Breast epithelium (tissue), 3 donors: ENCODE measurements at regions not wholly inside any gene's neighbourhood (a gene's known extent, or its start where the extent isn't known, plus 50 kb on each side); places are given as distances from the start of the nearest gene placed in this dataset.

Source experiments
- CTCF ChIP-seq, 3 donors: fragments of 450-650 bp; IDR thresholded peaks; one replicate each; pipeline ENCODE4 v1.5.1; 2016 to 2017; ENCODE audit warnings: antibody characterized with exemption in 3 of 3, mild to moderate bottlenecking in 3 of 3, moderate library complexity in 3 of 3
- POLR2A ChIP-seq: fragments of 450-650 bp; IDR thresholded peaks from one replicate; pipeline ENCODE4 v1.6.1; 2016; ENCODE audit warnings: antibody characterized with exemption, mild to moderate bottlenecking, moderate library complexity
- POLR2AphosphoS5 ChIP-seq, 3 donors: sonication (generic); formaldehyde crosslinking; IDR thresholded peaks; one replicate each; pipeline ENCODE4 v1.6.1; 2017; ENCODE audit warnings: antibody characterized with exemption in 3 of 3

- TF ChIP-seq CTCF (IDR thresholded peaks at IDR 0.05) (no peak), POLR2A (no peak), POLR2AphosphoS5 (IDR thresholded peaks at IDR 0.05) (no peak)
Observed at GRCh38 chr6:167567142-167568033, 242.5 kb downstream of the TTLL2 start.
